NCI-H748 treated with DMSO at 0.1 percent for 48 hours (cell line): ENCODE measurements at regions not wholly inside any gene's neighbourhood (a gene's known extent, or its start where the extent isn't known, plus 50 kb on each side); places are given as distances from the start of the nearest gene placed in this dataset.

Experiments
- DNase-seq: peaks from one replicate; lab custom pipeline; 2025; lab: John Stamatoyannopoulos, UW

DNA sequence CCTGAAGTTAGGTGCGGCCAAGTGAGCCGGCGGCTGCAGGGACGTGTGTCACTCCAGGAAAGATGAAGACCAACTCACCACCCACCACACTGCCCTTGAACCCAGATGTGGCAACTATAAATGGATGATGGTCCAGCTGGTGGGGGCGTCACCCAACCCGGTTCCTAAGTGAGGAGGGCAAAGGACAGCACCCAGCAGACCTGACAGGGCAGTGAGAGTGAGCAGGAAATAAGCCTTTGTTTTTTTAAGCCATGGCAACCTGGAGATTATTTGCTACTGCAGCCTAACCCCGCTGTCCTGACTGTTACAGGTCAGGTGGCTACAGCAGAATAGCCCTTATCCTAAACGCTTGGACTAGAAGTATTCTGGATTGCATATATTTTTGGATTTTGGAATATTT lies 228.9 kb downstream of the CTTN start:
- no peak for DNase-seq

DNA sequence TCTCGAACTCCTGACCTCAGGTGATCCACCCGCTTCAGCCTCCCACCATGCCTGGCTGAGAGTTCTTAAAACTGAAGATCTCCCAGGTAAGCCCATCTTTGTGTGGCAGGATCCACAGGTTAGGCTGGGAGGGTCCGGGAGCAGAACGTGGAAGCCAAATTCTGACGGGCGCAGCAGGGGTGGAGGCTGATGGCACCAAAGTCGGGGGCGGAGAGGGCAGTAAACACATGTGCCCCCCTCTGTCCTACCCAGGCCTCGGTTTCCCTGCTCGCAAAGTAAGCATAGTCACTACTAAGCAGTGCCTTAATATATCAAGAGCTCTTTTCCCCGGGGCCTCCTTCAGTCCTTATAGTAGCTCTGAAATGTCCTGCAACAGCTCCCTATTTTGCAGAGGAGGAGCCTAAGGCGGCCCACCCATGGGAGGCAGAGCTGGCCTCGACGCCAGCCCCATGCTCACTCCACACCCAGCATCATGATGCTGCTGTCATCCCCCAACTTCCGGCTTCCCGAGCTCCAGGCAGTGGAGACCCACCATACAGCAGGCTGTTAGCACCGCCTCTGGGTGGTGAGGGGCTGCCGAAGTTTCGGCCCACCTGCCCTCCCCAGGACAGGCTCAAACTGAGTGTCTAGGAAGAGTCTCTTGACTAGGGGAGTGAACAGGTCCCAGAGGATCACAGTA lies 230.0 kb downstream of the CTTN start:
- no peak for DNase-seq

DNA sequence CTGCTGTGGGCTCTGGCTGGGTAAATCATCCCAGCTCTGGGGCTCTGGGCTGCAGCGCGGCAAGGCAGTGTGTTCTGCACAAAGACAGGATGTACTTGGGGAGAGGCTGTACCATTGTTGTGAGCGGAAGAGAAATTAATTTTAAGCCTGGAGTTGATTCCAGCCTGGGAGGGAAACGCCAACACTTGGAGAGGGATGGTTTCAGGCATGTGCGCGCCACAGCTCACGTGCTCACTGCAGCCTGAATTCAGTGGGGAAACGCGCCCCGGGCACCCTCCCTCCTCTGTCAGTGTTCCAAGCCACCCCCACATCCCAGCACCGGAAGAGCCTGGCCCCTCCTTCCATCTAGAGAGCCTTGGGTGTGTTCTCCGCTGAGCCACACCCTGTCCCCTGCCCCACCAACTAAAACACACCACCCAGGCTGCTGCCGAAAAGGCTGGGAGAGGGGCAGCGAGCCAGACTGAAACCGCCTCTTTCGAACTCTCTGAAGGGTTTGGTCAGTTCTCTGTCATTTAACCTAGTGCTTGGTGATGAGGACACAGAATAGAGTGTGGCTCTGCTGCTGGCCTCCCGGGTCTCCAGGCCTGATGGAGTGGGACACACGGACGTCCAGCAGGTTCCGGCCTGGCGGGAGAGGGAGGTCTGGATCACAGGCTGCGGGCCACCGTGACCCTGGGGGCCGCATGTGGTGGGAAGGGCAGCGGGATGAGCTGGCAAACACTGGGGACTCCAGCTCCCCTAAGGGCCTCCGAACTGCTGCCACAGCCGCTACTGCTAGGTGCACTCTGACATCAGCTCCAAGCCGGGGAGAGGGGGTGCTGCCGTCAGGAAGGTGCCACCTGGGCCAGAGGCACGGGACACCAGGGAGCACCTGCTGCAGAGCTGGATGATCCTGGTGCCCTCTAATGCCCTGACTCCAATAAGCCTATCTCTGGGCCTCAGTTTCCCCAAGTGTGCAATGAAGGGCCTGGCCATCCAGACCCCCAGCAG lies 230.8 kb downstream of the CTTN start:
- DNase-seq = peak; percentile 25

DNA sequence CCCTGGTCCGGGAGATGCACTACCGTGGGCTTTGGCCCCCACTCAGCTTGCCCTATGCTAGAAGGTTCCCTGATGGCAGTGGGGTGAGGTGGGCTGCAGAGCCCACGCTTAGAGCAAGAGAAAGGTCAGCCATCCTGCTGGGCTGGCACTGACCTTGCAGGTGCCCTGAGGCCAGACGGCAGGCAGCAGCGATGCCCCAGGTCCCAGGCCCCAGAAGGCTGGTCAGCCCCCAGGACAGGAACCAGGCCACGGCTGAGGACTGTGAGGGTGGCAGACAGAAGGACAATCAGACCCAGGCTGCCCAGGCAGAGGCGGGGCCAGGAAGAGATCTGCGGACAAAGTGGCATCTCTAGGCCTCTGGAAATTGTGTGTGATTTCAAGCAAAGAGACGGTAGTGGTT lies 231.7 kb downstream of the CTTN start:
- no peak for DNase-seq

DNA sequence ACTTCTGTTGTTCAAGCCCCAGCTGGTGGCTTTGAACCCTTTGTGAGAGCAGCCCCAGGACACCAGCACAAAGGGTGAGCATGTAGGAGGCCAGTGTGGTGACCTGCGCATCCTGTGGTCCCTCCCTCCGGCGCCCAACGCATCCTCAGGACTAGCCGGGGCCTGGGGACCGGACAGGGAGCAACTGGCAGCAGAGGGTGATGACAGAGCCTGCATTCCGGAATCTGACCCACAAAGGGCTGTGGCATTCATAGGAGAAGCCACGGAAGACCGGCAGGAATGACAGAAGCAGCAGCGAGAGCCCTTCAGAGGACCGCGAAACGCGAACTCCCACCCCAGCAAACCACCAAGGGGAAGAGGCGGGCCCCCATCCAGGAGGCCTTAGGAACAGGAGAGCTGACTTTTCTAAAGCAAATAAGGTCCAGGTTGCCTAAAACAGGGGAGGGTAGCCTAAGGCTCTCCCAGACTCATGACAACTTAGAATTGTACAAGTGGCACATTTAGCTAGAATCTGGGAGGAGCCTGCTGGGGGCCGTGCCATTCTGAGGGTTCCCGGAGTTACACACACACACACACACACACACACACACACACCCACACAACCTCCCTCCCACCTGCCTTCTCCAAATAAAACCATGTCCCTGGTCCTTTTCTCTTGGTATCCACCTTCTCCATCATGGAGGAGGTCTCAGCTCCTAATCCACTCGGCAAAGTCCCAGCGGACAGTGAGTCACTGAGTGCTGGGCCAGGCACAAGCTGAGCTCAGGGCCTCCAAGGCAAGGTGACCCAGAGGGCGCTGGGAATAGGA lies 232.7 kb downstream of the CTTN start:
- no peak for DNase-seq

DNA sequence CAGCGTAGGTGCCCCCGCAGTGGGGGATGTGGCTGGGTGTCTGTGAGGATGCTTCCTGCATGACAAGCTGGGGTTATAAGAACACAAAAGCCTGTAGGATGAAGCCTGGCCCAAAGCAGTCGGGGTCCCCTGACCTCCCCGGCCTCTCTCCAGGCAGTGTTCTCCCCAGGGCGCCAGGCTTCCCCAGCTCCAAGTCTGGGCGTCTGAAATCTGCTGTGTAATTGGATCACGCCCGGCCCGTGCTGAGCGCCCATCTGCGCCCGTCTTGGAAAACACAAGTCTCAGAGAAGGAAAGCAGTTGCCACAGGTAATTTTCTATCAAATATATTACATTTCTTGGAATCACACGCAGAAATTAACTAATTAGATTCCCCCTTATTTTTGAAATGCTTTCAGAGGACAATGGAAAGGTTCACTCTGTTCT lies 233.3 kb downstream of the CTTN start:
- no peak for DNase-seq

DNA sequence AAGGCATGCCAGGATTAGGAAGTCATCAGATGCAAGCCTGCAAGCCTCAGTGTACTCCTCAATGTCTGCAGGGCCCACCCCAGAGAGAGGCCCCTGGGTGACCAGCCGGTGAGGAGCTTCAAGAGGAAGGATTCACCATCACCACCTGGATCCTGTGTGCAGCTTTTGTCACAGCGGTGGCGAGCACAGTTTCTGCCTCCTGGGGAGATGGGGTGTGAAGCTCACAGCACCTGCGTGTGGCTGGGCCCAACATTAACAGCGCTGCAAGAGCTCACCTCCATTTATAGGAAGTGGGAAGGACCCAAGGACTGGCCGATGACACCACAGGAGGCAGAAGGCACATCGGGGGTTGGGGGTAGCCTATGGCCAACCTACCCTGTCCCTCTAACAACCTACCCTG lies 235.3 kb downstream of the CTTN start:
- no peak for DNase-seq

DNA sequence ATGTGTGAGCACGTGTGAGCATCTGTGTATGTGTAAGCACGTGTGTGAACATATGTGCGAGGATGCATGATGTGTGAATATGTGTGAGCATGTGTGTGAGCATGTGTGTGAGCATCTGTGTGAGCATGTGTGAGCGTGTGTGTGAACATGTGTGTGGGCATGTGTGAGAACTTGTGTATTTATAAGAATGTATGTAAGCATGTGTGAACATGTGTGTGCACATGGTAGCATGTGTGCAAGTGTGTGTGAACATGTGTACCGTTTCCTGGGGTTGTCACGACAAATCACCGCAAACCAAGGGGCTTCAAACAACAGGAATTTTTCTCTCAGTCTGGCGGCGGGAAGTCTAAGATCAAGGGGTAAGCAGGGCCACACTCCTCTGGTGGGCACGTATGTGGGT lies 238.3 kb downstream of the CTTN start:
- DNase-seq = no peak

DNA sequence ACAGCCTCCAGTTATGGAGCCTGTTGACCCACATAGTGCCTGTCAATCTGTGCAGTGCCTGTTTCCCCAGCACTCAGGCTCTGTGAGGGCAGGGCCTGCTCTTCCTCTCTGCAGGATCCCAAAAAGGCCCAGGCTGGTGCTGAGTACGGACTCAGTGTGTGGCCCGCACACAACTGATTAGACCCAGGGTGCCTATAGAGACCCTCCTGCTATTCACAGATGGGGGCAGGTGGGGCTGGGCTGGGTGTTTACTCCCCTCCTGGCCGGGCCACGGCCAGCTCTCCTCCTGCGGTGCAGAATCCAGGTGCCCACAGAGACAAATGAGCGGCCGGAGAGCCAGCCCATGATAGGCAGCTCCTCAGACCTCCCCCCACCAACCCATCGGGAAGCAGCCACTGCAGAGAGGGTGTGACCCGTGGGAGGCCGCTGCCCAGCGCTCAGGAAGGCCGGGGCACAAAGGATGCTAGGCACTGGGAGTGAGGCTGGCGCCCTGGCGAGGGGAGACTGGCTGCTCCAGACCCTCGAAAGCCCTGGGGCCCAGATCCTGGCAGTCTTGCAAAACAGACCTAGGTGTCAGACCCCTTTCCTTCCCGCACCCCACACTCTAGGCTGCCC lies 239.0 kb downstream of the CTTN start:
- no peak for DNase-seq

DNA sequence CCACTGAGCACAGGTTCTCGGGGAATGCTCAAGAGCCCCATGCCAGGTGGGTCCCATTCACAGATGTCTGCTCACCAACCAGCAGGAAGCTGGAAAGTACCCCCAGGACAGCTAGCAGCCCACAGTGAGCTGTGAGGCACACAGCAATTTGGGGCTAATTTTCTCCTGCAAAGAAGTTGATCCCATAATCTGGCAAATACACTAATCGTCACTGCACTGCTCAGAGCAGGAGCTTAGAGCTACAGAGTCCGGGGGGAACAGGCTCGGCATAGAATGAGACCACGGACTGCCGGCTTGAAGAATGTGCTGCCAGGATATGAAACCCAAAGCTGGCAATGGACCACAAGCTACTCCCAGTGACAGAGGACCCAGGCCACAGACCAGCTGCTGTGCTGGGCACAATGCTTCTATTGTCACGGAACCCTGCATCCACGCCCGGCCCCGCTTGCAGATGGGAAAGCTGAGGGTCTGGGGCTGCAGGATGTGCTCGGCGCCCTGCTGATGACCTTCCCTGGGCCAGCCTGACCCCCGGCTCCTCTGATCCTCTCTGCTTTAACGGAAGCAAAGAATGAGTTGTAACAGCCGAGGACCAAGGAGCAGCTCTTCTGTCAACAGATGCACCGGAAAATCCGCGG lies 239.7 kb downstream of the CTTN start:
- no peak for DNase-seq

DNA sequence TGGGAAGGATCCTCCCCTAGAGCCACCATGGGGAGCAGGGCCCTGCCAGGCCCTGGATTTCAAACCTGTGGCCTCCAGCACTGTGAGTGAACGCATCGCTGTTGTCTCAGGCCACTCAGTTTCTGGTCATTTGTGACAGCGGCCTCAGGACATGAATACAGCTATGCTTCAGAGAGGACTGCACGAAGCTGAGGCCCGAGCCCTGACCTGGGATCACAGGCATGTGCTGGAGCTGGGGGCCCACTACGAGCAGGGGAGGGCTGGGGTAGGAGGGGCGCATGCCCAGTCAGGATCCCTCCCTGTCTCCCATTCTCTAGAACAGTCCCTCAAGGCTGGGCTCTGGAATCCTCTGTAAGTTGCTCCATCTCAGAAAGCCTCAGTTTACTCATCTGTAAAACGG lies 242.1 kb downstream of the CTTN start:
- no peak for DNase-seq

DNA sequence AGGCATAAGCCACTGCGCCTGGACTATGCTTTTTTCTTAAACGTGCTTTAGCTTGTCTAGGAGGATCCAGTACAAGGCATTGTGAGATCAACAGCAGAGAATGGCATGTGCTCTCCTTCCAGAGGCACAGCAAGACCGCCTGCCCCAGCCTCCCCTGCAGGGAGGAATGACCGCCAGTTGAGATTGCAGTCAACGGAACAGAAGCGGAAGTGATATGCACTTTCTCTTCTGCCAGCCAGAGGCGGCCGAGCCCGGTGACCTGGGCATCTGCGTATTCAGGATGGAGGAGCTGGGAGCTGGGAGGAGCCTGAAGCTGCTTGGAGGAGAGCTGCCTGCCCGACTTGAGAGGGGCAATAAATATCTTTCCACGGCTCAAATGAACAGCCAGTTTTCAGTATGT lies 243.0 kb downstream of the CTTN start:
- no peak for DNase-seq

DNA sequence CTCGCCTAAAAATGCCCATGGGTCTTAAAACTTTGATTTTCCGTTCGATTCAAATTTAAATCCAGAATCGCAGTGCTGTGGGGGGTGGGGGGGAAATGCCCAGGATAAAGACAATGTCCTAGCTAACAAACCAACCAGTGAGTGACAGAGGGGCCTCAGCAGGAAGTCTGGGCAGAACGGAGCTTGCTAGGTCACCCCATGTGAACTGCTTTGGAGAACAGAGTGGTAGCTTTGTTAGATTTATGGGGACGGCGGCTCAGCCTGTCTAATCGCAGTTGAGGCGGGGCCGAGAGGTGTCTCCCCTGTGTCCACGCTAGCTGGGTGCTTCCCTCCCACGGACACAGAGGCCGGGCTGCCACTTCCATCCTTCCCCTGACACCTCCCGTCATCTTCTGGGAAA lies 243.9 kb downstream of the CTTN start:
- DNase-seq = no peak

DNA sequence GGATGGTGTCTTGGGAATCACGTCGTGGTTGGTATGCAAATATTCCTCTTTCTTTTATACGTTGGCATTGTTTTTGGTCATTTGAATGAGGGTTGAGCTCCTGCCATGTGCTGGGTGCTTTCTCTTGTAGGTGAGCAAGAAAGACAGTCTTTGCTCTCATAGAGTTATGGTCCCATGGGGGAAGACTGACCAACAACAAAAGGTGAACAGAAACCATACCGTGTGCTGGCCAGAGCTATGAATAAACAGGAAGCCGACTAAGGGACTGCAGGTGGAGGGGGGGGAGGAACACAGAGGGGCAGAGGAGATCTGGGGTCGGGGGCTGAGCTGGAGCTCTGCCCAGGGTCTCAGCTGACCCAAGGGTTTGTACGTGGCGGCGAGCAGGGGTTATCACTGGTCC lies 245.3 kb downstream of the CTTN start:
- DNase-seq = no peak

DNA sequence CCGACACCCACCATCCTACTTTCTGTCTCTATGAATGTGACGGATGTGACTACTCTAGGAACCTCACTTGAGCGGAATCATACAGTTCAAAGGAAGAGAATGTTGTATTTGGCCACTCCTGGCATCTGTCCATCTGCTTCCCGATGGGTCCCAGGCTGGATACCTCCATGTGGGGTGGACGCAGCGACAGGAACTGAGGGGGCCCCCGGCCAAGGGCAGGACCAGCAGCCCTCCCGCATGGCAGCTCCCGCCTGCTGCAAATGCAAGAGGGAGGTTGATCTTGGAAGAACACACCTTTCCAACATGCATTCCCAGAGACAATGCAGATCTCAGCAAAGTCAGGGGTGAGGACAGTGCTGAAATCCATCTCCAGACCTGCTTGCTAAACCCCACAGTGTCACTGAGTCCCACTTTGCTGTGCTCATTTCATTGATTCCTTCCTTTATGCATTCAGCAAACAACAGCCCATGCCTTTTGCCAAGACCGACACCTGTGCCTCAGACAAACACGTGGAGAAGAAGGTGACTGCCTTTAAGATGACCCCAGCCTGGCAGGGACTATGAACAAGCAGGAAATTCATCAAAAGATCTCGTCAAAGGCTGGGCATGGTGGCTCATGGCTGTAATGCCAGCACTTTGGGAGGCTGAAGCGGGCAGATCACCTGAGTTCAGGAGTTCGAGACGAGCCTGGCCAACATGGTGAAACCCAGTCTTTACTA lies 246.2 kb downstream of the CTTN start:
- DNase-seq = no peak

DNA sequence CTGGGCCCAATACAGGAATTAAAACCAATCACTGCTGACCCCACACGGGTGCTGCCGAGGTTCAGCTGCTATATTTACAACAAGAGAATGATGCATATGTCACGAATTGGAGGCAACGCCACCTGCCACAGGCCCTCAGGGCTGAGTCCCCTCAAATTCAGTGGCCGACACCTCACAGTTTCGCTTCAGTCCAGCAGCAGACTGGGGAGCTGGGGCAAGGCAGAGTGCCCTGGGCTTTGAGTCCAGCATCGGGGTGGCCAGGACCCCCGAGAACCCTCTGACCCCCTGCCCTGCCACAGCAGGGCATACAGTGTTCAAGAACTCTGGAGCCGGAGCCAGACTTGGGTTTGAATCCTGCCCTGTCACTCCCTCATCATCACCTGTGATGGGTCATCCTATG lies 247.2 kb downstream of the CTTN start:
- DNase-seq = no peak

DNA sequence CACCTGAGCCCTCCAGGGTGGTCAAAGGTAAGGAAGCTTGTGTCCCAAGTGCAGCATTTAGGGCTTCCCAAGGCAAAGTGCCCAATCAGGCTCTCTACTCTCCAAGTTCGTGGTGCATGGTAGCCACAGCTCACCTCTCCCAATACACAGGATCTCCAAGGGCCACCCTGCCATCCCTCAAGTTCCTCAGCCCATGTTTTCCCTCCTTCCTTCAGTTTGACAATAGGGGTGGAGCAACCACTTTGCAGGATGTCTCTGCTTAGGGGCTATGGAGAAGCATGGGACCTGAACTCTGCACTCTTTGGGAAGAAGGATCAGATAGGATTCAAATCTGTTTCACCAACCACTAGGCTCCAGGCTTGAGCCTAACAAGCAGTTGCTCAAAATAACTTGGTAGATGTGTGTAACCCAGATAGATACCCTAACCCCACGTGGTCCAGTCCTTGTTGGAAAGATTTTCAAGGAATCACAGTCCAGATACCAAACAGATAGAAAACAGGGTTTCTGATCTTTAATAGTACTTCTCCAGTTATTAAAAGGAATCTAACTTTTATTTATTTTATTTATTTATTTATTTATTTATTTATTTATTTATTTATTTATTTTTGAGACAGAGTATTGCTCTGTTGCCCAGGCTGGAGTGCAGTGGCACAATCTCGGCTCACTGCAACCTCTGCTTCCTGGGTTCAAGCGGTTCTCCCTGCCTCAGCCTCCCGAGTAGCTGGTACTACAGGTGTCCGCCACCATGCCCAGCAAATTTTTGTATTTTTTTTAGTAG lies 248.1 kb downstream of the CTTN start:
- DNase-seq = no peak

DNA sequence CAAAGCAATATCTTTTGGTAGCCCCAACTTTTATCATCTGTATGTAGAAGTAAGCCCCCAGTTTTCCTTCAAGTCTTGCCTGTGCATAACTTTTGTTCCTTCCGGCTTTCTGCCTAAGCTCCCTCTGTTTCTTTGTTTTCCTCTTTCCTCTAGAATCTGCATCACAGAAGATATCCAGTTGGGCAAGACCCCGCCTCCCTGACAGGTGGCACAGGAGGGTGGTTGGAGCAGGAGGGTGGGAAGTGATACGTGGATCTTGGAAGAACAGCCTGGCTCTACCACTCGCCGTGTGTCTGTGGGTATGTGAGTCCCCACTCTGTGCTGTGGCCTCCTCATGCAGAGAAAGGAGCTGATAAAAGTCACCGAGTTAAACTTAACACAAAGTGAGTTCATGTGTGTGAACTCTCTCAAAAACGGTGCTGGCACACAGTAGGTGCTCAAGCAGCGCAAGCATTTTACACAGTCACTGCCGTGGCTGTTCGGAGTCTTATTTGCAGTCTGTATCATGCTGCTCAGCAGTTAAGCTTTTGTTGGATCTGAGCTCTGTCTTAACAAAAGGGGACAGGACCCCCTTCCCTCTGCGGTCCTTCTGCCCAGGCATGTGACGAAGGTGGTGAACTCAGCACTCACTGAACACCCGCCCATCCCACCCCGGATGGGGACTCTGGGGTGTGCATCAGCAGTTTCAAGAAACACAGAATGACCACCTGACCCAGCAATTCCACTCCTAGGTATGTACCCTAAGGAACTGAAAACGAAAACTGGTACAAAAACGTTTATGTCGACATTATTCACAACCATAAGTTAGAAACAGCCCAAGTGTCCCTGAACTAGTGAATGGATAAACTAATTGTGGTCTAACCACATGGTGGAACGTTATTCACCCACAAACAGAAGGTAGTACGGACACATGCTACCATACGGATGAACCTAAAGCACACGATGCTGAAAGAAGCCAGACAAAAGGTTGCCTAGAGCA lies 249.1 kb downstream of the CTTN start:
- DNase-seq = no peak
